Stimulated activated CD8-positive, alpha-beta memory T cell treated with anti-CD3 and anti-CD28 coated beads, Interleukin-15, amount 100 ng/mL, for 48 hours (primary cell): ENCODE measurements at regions not wholly inside any gene's neighbourhood (a gene's known extent, or its start where the extent isn't known, plus 50 kb on each side); places are given as distances from the start of the nearest gene placed in this dataset.

Source experiments
- DNase-seq, 2 donors: peaks; one replicate each; pipeline ENCODE4 v3.0.0-alpha.2; 2020; ENCODE audit warnings: low read depth in 2 of 2

- no peak for DNase-seq
Observed at GRCh38 chr2:196587056-196587455, 52.5 kb upstream of the CCDC150 start.

GRCh38 chr2:196587739-196588138 is 51.8 kb upstream of the CCDC150 start:
- DNase-seq, result no peak

GRCh38 chr2:196589419-196589818 is 50.1 kb upstream of the CCDC150 start:
- DNase-seq, result no peak
